Activated naive CD4-positive, alpha-beta T cell treated with anti-CD3 and anti-CD28 coated beads, Interleukin-2, amount 10 ng/mL, durations not matched to agents 7 days and 5 days (primary cell): ENCODE measurements at regions not wholly inside any gene's neighbourhood (a gene's known extent, or its start where the extent isn't known, plus 50 kb on each side); places are given as distances from the start of the nearest gene placed in this dataset.

Experiments
- CTCF ChIA-PET: fragments of 350-600 bp; sonication (Branson Sonifier 250); formaldehyde crosslinking; loops from one replicate; lab custom pipeline; 2021; ENCODE audit warnings: antibody characterized with exemption; lab: Charles Lee
- DNase-seq: peaks from one replicate; pipeline ENCODE4 v3.0.0-alpha.2; 2020
- H3K27ac Mint-ChIP-seq: one replicate; pipeline ENCODE4 v1.8.0; 2021; ENCODE audit warnings: mild to moderate bottlenecking, moderate library complexity, mixed read lengths
- H3K27me3 Mint-ChIP-seq: one replicate; pipeline ENCODE4 v1.8.0; 2021; ENCODE audit warnings: mild to moderate bottlenecking, mixed read lengths
- H3K36me3 Mint-ChIP-seq: one replicate; pipeline ENCODE4 v1.8.0; 2021; ENCODE audit warnings: mixed read lengths
- H3K4me1 Mint-ChIP-seq: one replicate; pipeline ENCODE4 v1.8.0; 2021; ENCODE audit warnings: mixed read lengths
- H3K4me3 Mint-ChIP-seq: one replicate; pipeline ENCODE4 v1.8.0; 2021; ENCODE audit warnings: mild to moderate bottlenecking, moderate library complexity, mixed read lengths
- H3K9me3 Mint-ChIP-seq: one replicate; pipeline ENCODE4 v1.8.0; 2021; ENCODE audit warnings: mixed read lengths

GRCh38 chr1:187481581-187482148, 652.9 kb downstream of the PLA2G4A start:
- no peaks in the 10 kb centered on the region for H3K4me1 Mint-ChIP-seq
- H3K36me3 Mint-ChIP-seq: no peaks in the 10 kb centered on the region
- no peak for DNase-seq
- no peak overlapping the region for H3K27ac Mint-ChIP-seq
- no peak overlapping the region for H3K4me3 Mint-ChIP-seq
- H3K9me3 Mint-ChIP-seq: peaks cover 4% of the 10 kb centered on the region
- H3K27me3 Mint-ChIP-seq: no peaks in the 10 kb centered on the region
- CTCF ChIA-PET: no interaction called here

- Mint-ChIP-seq H3K9me3 (no peaks in the 10 kb centered on the region), H3K4me1 (no peaks in the 10 kb centered on the region), H3K27me3 (no peaks in the 10 kb centered on the region), H3K27ac (no peak overlapping the region), H3K36me3 (no peaks in the 10 kb centered on the region), H3K4me3 (no peak overlapping the region)
- CTCF ChIA-PET: no interaction called here
- no peak for DNase-seq
These were observed 661.5 kb downstream of the PLA2G4A start for GRCh38 chr1:187490266-187490665.

GRCh38 chr1:187491082-187491720, 662.5 kb downstream of the PLA2G4A start:
- Mint-ChIP-seq H3K27me3 (no peaks in the 10 kb centered on the region), H3K36me3 (no peaks in the 10 kb centered on the region), H3K4me1 (no peaks in the 10 kb centered on the region), H3K27ac (no peak overlapping the region), H3K4me3 (no peak overlapping the region), H3K9me3 (no peaks in the 10 kb centered on the region)
- no peak for DNase-seq
- CTCF ChIA-PET: no interaction called here

- H3K4me3 Mint-ChIP-seq: no peak overlapping the region
- CTCF ChIA-PET: no interaction called here
- no peak for DNase-seq
- peaks cover 3% of the 10 kb centered on the region for H3K9me3 Mint-ChIP-seq
- H3K36me3 Mint-ChIP-seq: no peaks in the 10 kb centered on the region
- H3K27me3 Mint-ChIP-seq: no peaks in the 10 kb centered on the region
- H3K27ac Mint-ChIP-seq: no peak overlapping the region
- no peaks in the 10 kb centered on the region for H3K4me1 Mint-ChIP-seq
These were observed 669.3 kb downstream of the PLA2G4A start for GRCh38 chr1:187498028-187498427.

GRCh38 chr1:187504779-187505178, 676.0 kb downstream of the PLA2G4A start:
- no peak for DNase-seq
- Mint-ChIP-seq H3K4me3 (no peak overlapping the region), H3K4me1 (no peaks in the 10 kb centered on the region), H3K36me3 (no peaks in the 10 kb centered on the region), H3K9me3 (peaks cover 3% of the 10 kb centered on the region), H3K27ac (no peak overlapping the region), H3K27me3 (no peaks in the 10 kb centered on the region)
- CTCF ChIA-PET: no interaction called here

GRCh38 chr1:187509091-187509490, 680.3 kb downstream of the PLA2G4A start:
- Mint-ChIP-seq H3K27ac (no peak overlapping the region), H3K4me3 (no peak overlapping the region), H3K36me3 (no peaks in the 10 kb centered on the region), H3K27me3 (no peaks in the 10 kb centered on the region), H3K4me1 (no peaks in the 10 kb centered on the region), H3K9me3 (peaks cover 1% of the 10 kb centered on the region)
- no peak for DNase-seq
- CTCF ChIA-PET: no interaction called here

GRCh38 chr1:187513190-187513589, 684.4 kb downstream of the PLA2G4A start:
- no peak for DNase-seq
- Mint-ChIP-seq H3K27ac (no peak overlapping the region), H3K4me3 (no peak overlapping the region), H3K4me1 (no peaks in the 10 kb centered on the region), H3K27me3 (no peaks in the 10 kb centered on the region), H3K36me3 (no peaks in the 10 kb centered on the region), H3K9me3 (peaks cover 4% of the 10 kb centered on the region)
- CTCF ChIA-PET: no interaction called here

- Mint-ChIP-seq H3K4me3 (no peak overlapping the region), H3K27ac (no peak overlapping the region), H3K27me3 (no peaks in the 10 kb centered on the region), H3K4me1 (no peaks in the 10 kb centered on the region), H3K36me3 (no peaks in the 10 kb centered on the region), H3K9me3 (peaks cover 4% of the 10 kb centered on the region)
- CTCF ChIA-PET: no interaction called here
- DNase-seq: no peak
These were observed 685.4 kb downstream of the PLA2G4A start for GRCh38 chr1:187514110-187514509.

GRCh38 chr1:187516874-187517273, 688.1 kb downstream of the PLA2G4A start:
- Mint-ChIP-seq H3K27ac (no peak overlapping the region), H3K9me3 (peaks cover 4% of the 10 kb centered on the region), H3K27me3 (no peaks in the 10 kb centered on the region), H3K4me1 (no peaks in the 10 kb centered on the region), H3K4me3 (no peak overlapping the region), H3K36me3 (no peaks in the 10 kb centered on the region)
- DNase-seq: no peak
- CTCF ChIA-PET: no interaction called here

- Mint-ChIP-seq H3K36me3 (no peaks in the 10 kb centered on the region), H3K4me1 (no peaks in the 10 kb centered on the region), H3K4me3 (no peak overlapping the region), H3K9me3 (peaks cover 4% of the 10 kb centered on the region), H3K27ac (no peak overlapping the region), H3K27me3 (no peaks in the 10 kb centered on the region)
- CTCF ChIA-PET: no interaction called here
- DNase-seq: no peak
These were observed 688.8 kb downstream of the PLA2G4A start for GRCh38 chr1:187517546-187517945.

GRCh38 chr1:187527346-187527745, 698.6 kb downstream of the PLA2G4A start:
- Mint-ChIP-seq H3K4me1 (no peaks in the 10 kb centered on the region), H3K36me3 (no peaks in the 10 kb centered on the region), H3K4me3 (no peak overlapping the region), H3K27me3 (no peaks in the 10 kb centered on the region), H3K9me3 (peaks cover 5% of the 10 kb centered on the region), H3K27ac (no peak overlapping the region)
- no peak for DNase-seq
- CTCF ChIA-PET: no interaction called here

GRCh38 chr1:187537936-187538335, 709.2 kb downstream of the PLA2G4A start:
- H3K9me3 Mint-ChIP-seq: peaks cover 4% of the 10 kb centered on the region
- H3K36me3 Mint-ChIP-seq: no peaks in the 10 kb centered on the region
- no peaks in the 10 kb centered on the region for H3K27me3 Mint-ChIP-seq
- H3K4me1 Mint-ChIP-seq: no peaks in the 10 kb centered on the region
- CTCF ChIA-PET: no interaction called here
- H3K4me3 Mint-ChIP-seq: no peak overlapping the region
- no peak for DNase-seq
- no peak overlapping the region for H3K27ac Mint-ChIP-seq

- H3K9me3 Mint-ChIP-seq: peaks cover 16% of the 10 kb centered on the region
- no peaks in the 10 kb centered on the region for H3K27me3 Mint-ChIP-seq
- DNase-seq: no peak
- CTCF ChIA-PET: no interaction called here
- H3K4me3 Mint-ChIP-seq: no peak overlapping the region
- H3K36me3 Mint-ChIP-seq: no peaks in the 10 kb centered on the region
- no peaks in the 10 kb centered on the region for H3K4me1 Mint-ChIP-seq
- H3K27ac Mint-ChIP-seq: no peak overlapping the region
These were observed 720.8 kb downstream of the PLA2G4A start for GRCh38 chr1:187549540-187549939.

- H3K36me3 Mint-ChIP-seq: no peaks in the 10 kb centered on the region
- peaks cover 20% of the 10 kb centered on the region for H3K9me3 Mint-ChIP-seq
- no peaks in the 10 kb centered on the region for H3K27me3 Mint-ChIP-seq
- H3K27ac Mint-ChIP-seq: no peak overlapping the region
- CTCF ChIA-PET: no interaction called here
- H3K4me3 Mint-ChIP-seq: no peak overlapping the region
- DNase-seq: no peak
- no peaks in the 10 kb centered on the region for H3K4me1 Mint-ChIP-seq
These were observed 722.3 kb downstream of the PLA2G4A start for GRCh38 chr1:187551061-187551460.

GRCh38 chr1:187563191-187563590, 734.4 kb downstream of the PLA2G4A start:
- no peaks in the 10 kb centered on the region for H3K36me3 Mint-ChIP-seq
- DNase-seq: no peak
- no peaks in the 10 kb centered on the region for H3K27me3 Mint-ChIP-seq
- CTCF ChIA-PET: no interaction called here
- H3K9me3 Mint-ChIP-seq: peaks cover 9% of the 10 kb centered on the region
- no peaks in the 10 kb centered on the region for H3K4me1 Mint-ChIP-seq
- no peak overlapping the region for H3K4me3 Mint-ChIP-seq
- no peak overlapping the region for H3K27ac Mint-ChIP-seq
